Transverse colon (tissue), 4 donors: ENCODE measurements at regions not wholly inside any gene's neighbourhood (a gene's known extent, or its start where the extent isn't known, plus 50 kb on each side); places are given as distances from the start of the nearest gene placed in this dataset.
"Not testable (repeated sequence)": the region's sequence is repeated elsewhere in the genome, so short reads cannot be mapped to it uniquely, and the experiment has no call there.

Experiments
- DNase-seq: peaks from one replicate; pipeline ENCODE4 v3.0.0-alpha.2; 2019
- H3K27ac ChIP-seq, 4 donors: fragments of 200-600 bp; sonication (generic); 2 replicates each; pipeline ENCODE4 v1.5.1; 2016 to 2018; ENCODE audit warnings: inconsistent platforms in 4 of 4
- H3K27me3 ChIP-seq: fragments of 200-600 bp; sonication (generic); 2 replicates; pipeline ENCODE4 v1.5.1; 2017; ENCODE audit warnings: inconsistent platforms
- H3K36me3 ChIP-seq, 4 donors: fragments of 200-600 bp; sonication (generic); 2 replicates each; pipeline ENCODE4 v1.5.1; 2017 to 2019; ENCODE audit warnings: inconsistent platforms in 4 of 4
- H3K4me1 ChIP-seq, 4 donors: fragments of 200-600 bp; sonication (generic); 2 replicates each; pipeline ENCODE4 v1.5.1; 2017 to 2020; ENCODE audit warnings: inconsistent platforms in 4 of 4
- H3K4me3 ChIP-seq, 4 donors: fragments of 200-600 bp; sonication (generic); 1 replicate in 1 of 4; 2 replicates in 3 of 4; pipeline versions ENCODE4 v1.5.1 to v1.6.1; 2017 to 2019; ENCODE audit warnings: inconsistent platforms in 4 of 4
- H3K9me3 ChIP-seq, 2 donors: fragments of 200-600 bp; sonication (generic); 2 replicates each; pipeline ENCODE4 v1.5.1; 2017 to 2019; ENCODE audit warnings: inconsistent platforms in 2 of 2
- EP300 ChIP-seq: sonication (generic); formaldehyde crosslinking; IDR thresholded peaks from one replicate; pipeline ENCODE4 v1.6.1; 2017; ENCODE audit warnings: antibody characterized with exemption, low read depth
- POLR2A ChIP-seq: fragments of 450-650 bp; IDR thresholded peaks from one replicate; pipeline ENCODE4 v1.6.1; 2016; ENCODE audit warnings: antibody characterized with exemption, mild to moderate bottlenecking, moderate library complexity
- POLR2AphosphoS5 ChIP-seq, 3 donors: sonication (generic); formaldehyde crosslinking; IDR thresholded peaks; one replicate each; pipeline ENCODE4 v1.6.1; 2016; ENCODE audit warnings: antibody characterized with exemption in 3 of 3
- WGBS, 2 donors: methylation state at CpG; one replicate each; pipeline ENCODE4 v1.1.5; 2018; ENCODE audit warnings: low coverage in 1 of 2; 5-methylcytosine and 5-hydroxymethylcytosine counted together
- in situ Hi-C, 4 donors: fragments of 200-750 bp; cut with MboI; loops; one replicate each; pipeline versions ENCODE4 v1.15.0 to v1.15.1; 2017; ENCODE audit warnings: low sequenced_read_pairs in 3 of 4, low pct_ligation_motif_present in 1 of 4, low pct_unique_long_range_greater_than_20kb in 1 of 4
- intact Hi-C: fragments of 100-400 bp; cut with DNase I; formaldehyde crosslinking; loops from one replicate; pipeline ENCODE4 v1.15.1; 2023; ENCODE audit warnings: low total_unique reads
- TF ChIP-seq, protein P1 (sequence below), 5 experiments: fragments of 200-600 bp in 3 of 5; fragments of 450-650 bp in 2 of 5; sonication (generic) in 3 of 5; IDR thresholded peaks; 1 replicate in 2 of 5; 2 replicates in 3 of 5; pipeline ENCODE4 v1.5.1; 2016 to 2017; ENCODE audit warnings: antibody characterized with exemption in 5 of 5, inconsistent platforms in 3 of 5, mild to moderate bottlenecking in 2 of 5, moderate library complexity in 1 of 5

DNA sequence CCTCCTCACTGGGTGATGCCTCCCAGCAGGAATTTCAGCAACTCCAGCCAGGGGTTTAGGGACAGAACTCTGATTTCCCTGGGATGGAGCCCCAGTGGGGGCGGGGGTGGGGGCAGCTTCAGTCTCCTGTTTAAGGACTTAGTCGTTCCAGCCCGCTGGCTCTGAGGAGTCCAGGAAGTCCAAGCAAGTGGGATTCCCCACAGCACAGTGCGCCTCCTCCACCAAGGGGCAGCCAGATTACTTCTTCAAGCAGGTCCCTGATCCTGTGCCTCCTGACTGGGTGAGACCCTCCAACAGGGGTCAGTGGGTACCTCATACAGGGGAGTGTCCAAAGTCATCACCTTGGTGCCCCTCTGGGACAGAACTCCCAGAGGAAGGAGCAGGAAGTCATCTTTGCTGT lies 1438.4 kb upstream of the B3GALT2 start:
- in situ Hi-C loops, result no loop called here
- intact Hi-C loops, result no loop called here
- 93% methylated on average over 4 of the region's 4 CpGs; no CpG with 5 or more reads in 1 of the 2 donors for WGBS, 2 donors

DNA sequence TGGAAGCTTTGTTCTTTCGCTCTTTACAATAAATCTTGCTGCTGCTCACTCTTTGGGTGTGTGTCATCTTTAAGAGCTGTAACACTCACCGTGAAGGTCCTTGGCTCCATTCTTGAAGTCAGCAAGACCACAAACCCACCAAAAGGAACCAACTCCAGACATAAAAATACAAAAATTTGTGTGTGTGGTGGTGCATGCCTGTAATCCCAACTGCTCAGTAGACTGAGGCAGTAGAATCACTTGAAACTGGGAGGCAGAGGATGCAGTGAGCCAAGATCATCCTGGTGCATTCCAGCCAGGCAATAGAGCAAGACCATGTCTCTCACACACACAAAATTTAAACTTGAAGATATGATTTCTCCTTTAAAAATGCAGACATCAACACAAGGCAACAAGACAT lies 1431.7 kb upstream of the B3GALT2 start:
- no peaks in the 10 kb centered on the region for H3K36me3 ChIP-seq
- in situ Hi-C loops, result no loop called here

More for the DNA sequence above, 1438.4 kb upstream of the B3GALT2 start:
- Histone ChIP-seq H3K27ac (no peak overlapping the region), H3K9me3 (peaks cover 0 to 3% of the 10 kb centered on the region in 2 donors), H3K36me3 (no peaks in the 10 kb centered on the region), H3K4me3 (no peak overlapping the region), H3K4me1 (no peaks in the 10 kb centered on the region), H3K27me3 (no peaks in the 10 kb centered on the region)
- TF ChIP-seq EP300, result no peak
- no peak for TF ChIP-seq POLR2A
- TF ChIP-seq, protein P1, sequence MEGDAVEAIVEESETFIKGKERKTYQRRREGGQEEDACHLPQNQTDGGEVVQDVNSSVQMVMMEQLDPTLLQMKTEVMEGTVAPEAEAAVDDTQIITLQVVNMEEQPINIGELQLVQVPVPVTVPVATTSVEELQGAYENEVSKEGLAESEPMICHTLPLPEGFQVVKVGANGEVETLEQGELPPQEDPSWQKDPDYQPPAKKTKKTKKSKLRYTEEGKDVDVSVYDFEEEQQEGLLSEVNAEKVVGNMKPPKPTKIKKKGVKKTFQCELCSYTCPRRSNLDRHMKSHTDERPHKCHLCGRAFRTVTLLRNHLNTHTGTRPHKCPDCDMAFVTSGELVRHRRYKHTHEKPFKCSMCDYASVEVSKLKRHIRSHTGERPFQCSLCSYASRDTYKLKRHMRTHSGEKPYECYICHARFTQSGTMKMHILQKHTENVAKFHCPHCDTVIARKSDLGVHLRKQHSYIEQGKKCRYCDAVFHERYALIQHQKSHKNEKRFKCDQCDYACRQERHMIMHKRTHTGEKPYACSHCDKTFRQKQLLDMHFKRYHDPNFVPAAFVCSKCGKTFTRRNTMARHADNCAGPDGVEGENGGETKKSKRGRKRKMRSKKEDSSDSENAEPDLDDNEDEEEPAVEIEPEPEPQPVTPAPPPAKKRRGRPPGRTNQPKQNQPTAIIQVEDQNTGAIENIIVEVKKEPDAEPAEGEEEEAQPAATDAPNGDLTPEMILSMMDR (IDR thresholded peaks at IDR 0.05), result no peak
- TF ChIP-seq POLR2AphosphoS5 (IDR thresholded peaks at IDR 0.05), result no peak
- no peak for DNase-seq

DNA sequence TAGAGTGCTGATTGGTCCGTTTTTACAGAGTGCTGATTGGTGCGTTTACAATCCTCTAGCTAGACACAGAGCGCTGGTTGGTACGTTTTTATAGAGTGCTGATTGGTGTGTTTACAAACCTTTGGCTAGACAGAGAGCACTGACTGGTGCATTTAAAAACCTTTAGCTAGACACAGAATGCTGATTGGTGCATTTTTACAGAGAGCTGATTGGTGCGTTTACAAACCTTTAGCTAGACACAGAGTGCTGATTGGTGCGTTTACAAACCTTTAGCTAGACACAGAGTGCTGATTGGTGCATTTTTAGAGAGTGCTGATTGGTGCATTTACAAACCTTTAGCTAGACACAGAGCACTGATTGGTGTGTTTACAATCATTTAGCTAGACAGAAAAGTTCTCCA lies 1430.9 kb upstream of the B3GALT2 start:
- H3K4me1 ChIP-seq, H3K27ac ChIP-seq, H3K4me3 ChIP-seq, intact Hi-C loops, H3K36me3 ChIP-seq, H3K9me3 ChIP-seq, DNase-seq, in situ Hi-C loops, H3K27me3 ChIP-seq: not testable (repeated sequence)
- WGBS, 2 donors, result 90 to 96% methylated on average over 5 to 6 of the region's 6 CpGs

More for the DNA sequence above, 1431.7 kb upstream of the B3GALT2 start:
- Histone ChIP-seq H3K4me3 (no peak overlapping the region), H3K9me3 (no peaks in the 10 kb centered on the region), H3K27me3 (no peaks in the 10 kb centered on the region), H3K4me1 (no peaks in the 10 kb centered on the region), H3K27ac (no peak overlapping the region)
- no peak for TF ChIP-seq POLR2AphosphoS5 (IDR thresholded peaks at IDR 0.05)
- TF ChIP-seq, protein P1 (IDR thresholded peaks at IDR 0.05), result no peak
- no peak for TF ChIP-seq EP300
- TF ChIP-seq POLR2A, result no peak
- 79% methylated on average over 2 of the region's 2 CpGs; no CpG with 5 or more reads in 1 of the 2 donors for WGBS, 2 donors
- intact Hi-C loops, result no loop called here
- no peak for DNase-seq

DNA sequence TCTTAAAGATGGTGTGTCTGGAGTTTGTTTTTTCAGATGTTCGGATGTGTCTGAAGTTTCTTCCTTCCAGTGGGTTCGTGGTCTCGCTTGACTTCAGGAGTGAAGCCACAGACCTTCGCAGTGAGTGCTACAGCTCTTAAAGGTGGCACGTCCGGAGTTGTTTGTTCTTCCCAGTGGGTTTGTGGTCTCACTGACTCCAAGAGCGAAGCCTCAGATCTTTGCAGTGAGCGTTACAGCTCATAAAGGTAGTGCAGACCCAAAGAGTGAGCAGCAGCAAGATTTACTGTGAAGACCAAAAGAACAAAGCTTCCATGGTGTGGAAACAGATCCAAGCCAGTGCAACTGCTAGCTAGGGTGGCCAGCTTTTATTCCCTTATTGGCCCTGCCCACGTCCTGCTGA lies 1430.4 kb upstream of the B3GALT2 start:
- no peak for DNase-seq
- in situ Hi-C loops, result no loop called here
- H3K27ac ChIP-seq, result no peak overlapping the region
- no peaks in the 10 kb centered on the region for H3K4me1 ChIP-seq
- no peak overlapping the region for H3K4me3 ChIP-seq
- intact Hi-C loops, result no loop called here
- no peaks in the 10 kb centered on the region for H3K9me3 ChIP-seq
- H3K27me3 ChIP-seq, result no peaks in the 10 kb centered on the region
- H3K36me3 ChIP-seq, result no peaks in the 10 kb centered on the region
- TF ChIP-seq, protein P1 (IDR thresholded peaks at IDR 0.05), result no peak
- TF ChIP-seq POLR2AphosphoS5 (IDR thresholded peaks at IDR 0.05) (no peak), POLR2A (no peak), EP300 (no peak)
- 84 to 87% methylated on average over 9 of the region's 9 CpGs for WGBS, 2 donors

DNA sequence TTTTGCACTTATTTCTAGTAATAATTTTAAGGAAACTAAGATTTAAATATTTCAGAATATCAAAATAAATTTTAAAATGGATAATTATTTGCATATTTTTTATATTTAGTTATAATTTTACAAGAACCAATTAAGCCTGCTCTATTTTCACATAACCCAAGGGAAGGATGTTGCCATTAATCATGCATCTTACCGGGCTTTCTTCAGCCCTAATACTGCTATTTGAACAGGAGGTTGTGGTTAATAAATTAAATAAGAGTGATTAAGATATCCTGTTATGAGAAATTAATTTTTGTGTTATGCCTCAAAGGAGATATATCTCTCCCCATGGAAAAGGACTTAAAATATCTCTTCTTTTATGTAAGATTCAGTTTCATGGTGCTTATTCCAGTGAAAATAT lies 1415.8 kb upstream of the B3GALT2 start:
- H3K4me1 ChIP-seq, result no peaks in the 10 kb centered on the region
- WGBS, 2 donors, result 67 to 75% methylated on average over 1 of the region's 1 CpG
- DNase-seq, result no peak
- no peaks in the 10 kb centered on the region for H3K9me3 ChIP-seq
- TF ChIP-seq POLR2A (no peak), EP300 (no peak), POLR2AphosphoS5 (IDR thresholded peaks at IDR 0.05) (no peak)
- TF ChIP-seq, protein P1 (IDR thresholded peaks at IDR 0.05), result no peak
- intact Hi-C loops (no loop called here), in situ Hi-C loops (no loop called here)
- H3K36me3 ChIP-seq, result no peaks in the 10 kb centered on the region
- no peak overlapping the region for H3K27ac ChIP-seq
- H3K4me3 ChIP-seq, result no peak overlapping the region
- no peaks in the 10 kb centered on the region for H3K27me3 ChIP-seq
